ENCODE measurements at regions not wholly inside any gene's neighbourhood (a gene's known extent, or its start where the extent isn't known, plus 50 kb on each side); places are given as distances from the start of the nearest gene placed in this dataset.
"Not testable (repeated sequence)": the region's sequence is repeated elsewhere in the genome, so short reads cannot be mapped to it uniquely, and the experiment has no call there.

GRCh38 chr2:131686164-131686893 is 158.6 kb downstream of the CCDC74A start:
- H3K27ac Mint-ChIP-seq, result not testable (repeated sequence)

GRCh38 chr2:131686894-131687238 is 159.2 kb downstream of the CCDC74A start:
- Mint-ChIP-seq H3K27me3 (ENCODE audit: low read depth in 3 of 3) (peaks cover 0 to 36% (median 31%) of the 10 kb centered on the region in 3 donors), H3K36me3 (peaks cover 21 to 28% of the 10 kb centered on the region in 2 donors), H3K4me1 (peaks cover 17% of the 10 kb centered on the region), H3K9me3 (peaks cover 0 to 14% (median 5%) of the 10 kb centered on the region in 7 donors)
- H3K4me3 Mint-ChIP-seq; H3K9ac ChIP-seq (ENCODE audit: insufficient read depth, low read length, poor library complexity, severe bottlenecking); DNase-seq; H3K36me3 ChIP-seq (replicated peaks in 1 of 2; ENCODE audit: control insufficient read depth in 1 of 2, insufficient read depth in 2 of 2, low read length in 2 of 2); intact Hi-C loops (cut with micrococcal nuclease); H3K4me2 ChIP-seq (replicated peaks; ENCODE audit: extremely low read depth, low read length, poor library complexity, severe bottlenecking); H3K27ac ChIP-seq (ENCODE audit: low read depth in 1 of 2, low read length in 2 of 2); H3K9me3 ChIP-seq (replicated peaks in 1 of 2; ENCODE audit: control insufficient read depth in 1 of 2, insufficient read depth in 1 of 2, low read length in 2 of 2); H3K27ac Mint-ChIP-seq; H4K20me1 ChIP-seq (ENCODE audit: insufficient read depth, low read length); H3K79me2 ChIP-seq (ENCODE audit: insufficient read depth, low read length); H2AFZ ChIP-seq (ENCODE audit: insufficient read depth, low read depth, low read length, poor library complexity, severe bottlenecking); H3K4me3 ChIP-seq (replicated peaks in 1 of 3; ENCODE audit: low read depth in 2 of 3, low read length in 3 of 3): not testable (repeated sequence)
- peaks cover 10 to 14% of the 10 kb centered on the region in 2 donors for H3K4me1 ChIP-seq (ENCODE audit: control insufficient read depth in 1 of 2, insufficient read depth in 2 of 2, low read length in 2 of 2)
- H3K27me3 ChIP-seq (ENCODE audit: control insufficient read depth in 2 of 2, insufficient read depth in 2 of 2, low read length in 2 of 2), result peaks cover 11 to 15% of the 10 kb centered on the region in 2 donors

More at GRCh38 chr2:131686164-131686893, 158.6 kb downstream of the CCDC74A start:
- H3K79me2 ChIP-seq (ENCODE audit: insufficient read depth, low read length); H3K9ac ChIP-seq (ENCODE audit: insufficient read depth, low read length, poor library complexity, severe bottlenecking); H3K9me3 Mint-ChIP-seq; H3K4me3 Mint-ChIP-seq; H3K4me3 ChIP-seq (replicated peaks in 1 of 3; ENCODE audit: low read depth in 2 of 3, low read length in 3 of 3); H4K20me1 ChIP-seq (ENCODE audit: insufficient read depth, low read length); H3K27ac ChIP-seq (ENCODE audit: low read depth in 1 of 2, low read length in 2 of 2); DNase-seq; intact Hi-C loops (cut with micrococcal nuclease); H3K36me3 ChIP-seq (replicated peaks in 1 of 2; ENCODE audit: control insufficient read depth in 1 of 2, insufficient read depth in 2 of 2, low read length in 2 of 2); H2AFZ ChIP-seq (ENCODE audit: insufficient read depth, low read depth, low read length, poor library complexity, severe bottlenecking); H3K4me2 ChIP-seq (replicated peaks; ENCODE audit: extremely low read depth, low read length, poor library complexity, severe bottlenecking); H3K9me3 ChIP-seq (replicated peaks in 1 of 2; ENCODE audit: control insufficient read depth in 1 of 2, insufficient read depth in 1 of 2, low read length in 2 of 2): not testable (repeated sequence)
- peaks cover 13 to 15% of the 10 kb centered on the region in 2 donors for H3K27me3 ChIP-seq (ENCODE audit: control insufficient read depth in 2 of 2, insufficient read depth in 2 of 2, low read length in 2 of 2)
- Mint-ChIP-seq H3K4me1 (peaks cover 19% of the 10 kb centered on the region), H3K27me3 (ENCODE audit: low read depth in 3 of 3) (peaks cover 0 to 37% (median 34%) of the 10 kb centered on the region in 3 donors), H3K36me3 (peaks cover 21 to 28% of the 10 kb centered on the region in 2 donors)
- 100% methylated on average over 1 of the region's 6 CpGs for WGBS (ENCODE audit: insufficient coverage)
- H3K4me1 ChIP-seq (ENCODE audit: control insufficient read depth in 1 of 2, insufficient read depth in 2 of 2, low read length in 2 of 2), result peaks cover 12 to 17% of the 10 kb centered on the region in 2 donors

- H3K4me3 ChIP-seq (replicated peaks in 1 of 3; ENCODE audit: low read depth in 2 of 3, low read length in 3 of 3); H3K36me3 ChIP-seq (replicated peaks in 1 of 2; ENCODE audit: control insufficient read depth in 1 of 2, insufficient read depth in 2 of 2, low read length in 2 of 2); H3K4me2 ChIP-seq (replicated peaks; ENCODE audit: extremely low read depth, low read length, poor library complexity, severe bottlenecking); H3K4me1 ChIP-seq (ENCODE audit: control insufficient read depth in 1 of 2, insufficient read depth in 2 of 2, low read length in 2 of 2); H4K20me1 ChIP-seq (ENCODE audit: insufficient read depth, low read length); H3K27ac Mint-ChIP-seq; H3K9me3 ChIP-seq (replicated peaks in 1 of 2; ENCODE audit: control insufficient read depth in 1 of 2, insufficient read depth in 1 of 2, low read length in 2 of 2); H3K9ac ChIP-seq (ENCODE audit: insufficient read depth, low read length, poor library complexity, severe bottlenecking); DNase-seq; H3K79me2 ChIP-seq (ENCODE audit: insufficient read depth, low read length); H2AFZ ChIP-seq (ENCODE audit: insufficient read depth, low read depth, low read length, poor library complexity, severe bottlenecking); H3K27me3 ChIP-seq (ENCODE audit: control insufficient read depth in 2 of 2, insufficient read depth in 2 of 2, low read length in 2 of 2); H3K27ac ChIP-seq (ENCODE audit: low read depth in 1 of 2, low read length in 2 of 2); intact Hi-C loops (cut with micrococcal nuclease); H3K4me3 Mint-ChIP-seq; H3K4me1 Mint-ChIP-seq: not testable (repeated sequence)
- peaks cover 0 to 17% (median 5%) of the 10 kb centered on the region in 7 donors for H3K9me3 Mint-ChIP-seq
- peaks cover 21 to 28% of the 10 kb centered on the region in 2 donors for H3K36me3 Mint-ChIP-seq
- peaks cover 0 to 14% (median 11%) of the 10 kb centered on the region in 3 donors for H3K27me3 Mint-ChIP-seq (ENCODE audit: low read depth in 3 of 3)
- no CpG with 5 or more reads among the region's 2 CpGs for WGBS (ENCODE audit: insufficient coverage)
Observed at GRCh38 chr2:131689066-131689465, 161.4 kb downstream of the CCDC74A start.

- H2AFZ ChIP-seq (ENCODE audit: insufficient read depth, low read depth, low read length, poor library complexity, severe bottlenecking); H3K27me3 ChIP-seq (ENCODE audit: control insufficient read depth in 2 of 2, insufficient read depth in 2 of 2, low read length in 2 of 2); H3K27me3 Mint-ChIP-seq (ENCODE audit: low read depth in 3 of 3); H3K4me1 Mint-ChIP-seq; H3K27ac ChIP-seq (ENCODE audit: low read depth in 1 of 2, low read length in 2 of 2); H3K9ac ChIP-seq (ENCODE audit: insufficient read depth, low read length, poor library complexity, severe bottlenecking); H3K36me3 Mint-ChIP-seq; H3K4me3 ChIP-seq (replicated peaks in 1 of 3; ENCODE audit: low read depth in 2 of 3, low read length in 3 of 3); DNase-seq; H3K4me1 ChIP-seq (ENCODE audit: control insufficient read depth in 1 of 2, insufficient read depth in 2 of 2, low read length in 2 of 2); H3K36me3 ChIP-seq (replicated peaks in 1 of 2; ENCODE audit: control insufficient read depth in 1 of 2, insufficient read depth in 2 of 2, low read length in 2 of 2); H3K9me3 ChIP-seq (replicated peaks in 1 of 2; ENCODE audit: control insufficient read depth in 1 of 2, insufficient read depth in 1 of 2, low read length in 2 of 2); H3K4me2 ChIP-seq (replicated peaks; ENCODE audit: extremely low read depth, low read length, poor library complexity, severe bottlenecking); H3K27ac Mint-ChIP-seq; H3K9me3 Mint-ChIP-seq; H4K20me1 ChIP-seq (ENCODE audit: insufficient read depth, low read length); H3K79me2 ChIP-seq (ENCODE audit: insufficient read depth, low read length); intact Hi-C loops (cut with micrococcal nuclease); H3K4me3 Mint-ChIP-seq: not testable (repeated sequence)
- WGBS (ENCODE audit: insufficient coverage), result no CpG with 5 or more reads among the region's 2 CpGs
Observed at GRCh38 chr2:131711268-131711667, 183.6 kb downstream of the CCDC74A start.
